T-cell (primary cell): ENCODE measurements at regions not wholly inside any gene's neighbourhood (a gene's known extent, or its start where the extent isn't known, plus 50 kb on each side); places are given as distances from the start of the nearest gene placed in this dataset.

Experiments
- ATAC-seq, 4 experiments: fragments of 200-7000 bp in 3 of 4; fragments of 150-1000 bp in 1 of 4; cut with Tn5 transposase; replicated peaks in 1 of 4; 1 replicate in 3 of 4; 2 replicates in 1 of 4; pipeline ENCODE4 v1.10.0; 2021; ENCODE audit warnings: moderate library complexity in 3 of 4, mild to moderate bottlenecking in 2 of 4, moderate number of reproducible peaks in 1 of 4
- CTCF ChIA-PET, 2 donors: fragments of 300-600 bp; sonication (Branson Sonifier 250); formaldehyde crosslinking; loops; one replicate each; lab custom pipeline; 2022; ENCODE audit warnings: antibody characterized with exemption in 2 of 2; lab: Charles Lee
- POLR2A ChIA-PET, 2 donors: fragments of 300-600 bp; sonication (Branson Sonifier 250); formaldehyde crosslinking; loops; one replicate each; lab custom pipeline; 2022; ENCODE audit warnings: antibody characterized with exemption in 2 of 2; lab: Charles Lee
- DNase-seq, 35 experiments: peaks; one replicate each; pipeline versions ENCODE4 v3.0.0 to v3.0.0-alpha.2; 2013 to 2023
- H3K27ac ChIP-seq: one replicate; pipeline ENCODE4 v1.5.1; 2013; ENCODE audit warnings: low read length
- H3K27me3 ChIP-seq, 2 experiments: replicated peaks in 1 of 2; 1 replicate in 1 of 2; 2 replicates in 1 of 2; pipeline versions ENCODE4 v1.6.1 to v1.7.0; 2013; ENCODE audit warnings: low read length in 1 of 2, mixed read lengths in 1 of 2; ENCODE audit not compliant: control insufficient read depth in 2 of 2, insufficient read depth in 2 of 2; ENCODE audit errors: extremely low read depth in 1 of 2
- H3K36me3 ChIP-seq, 2 donors: 1 replicate in 1 of 2; 2 replicates in 1 of 2; pipeline versions ENCODE4 v1.6.1 to v1.7.0; 2013; ENCODE audit warnings: low read length in 1 of 2; ENCODE audit not compliant: control insufficient read depth in 2 of 2, insufficient read depth in 1 of 2; ENCODE audit errors: extremely low read depth in 1 of 2
- H3K4me1 ChIP-seq, 2 experiments: 1 replicate in 1 of 2; 2 replicates in 1 of 2; pipeline versions ENCODE4 v1.6.1 to v1.7.0; 2013; ENCODE audit warnings: low read length in 2 of 2, mixed read lengths in 1 of 2; ENCODE audit not compliant: insufficient read depth in 2 of 2, control insufficient read depth in 1 of 2; ENCODE audit errors: extremely low read depth in 1 of 2
- H3K4me3 ChIP-seq, 2 donors: 1 replicate in 1 of 2; 2 replicates in 1 of 2; pipeline versions ENCODE4 v1.5.1 to v1.7.0; 2013; ENCODE audit warnings: mild to moderate bottlenecking in 2 of 2, low read length in 1 of 2, moderate library complexity in 1 of 2; ENCODE audit not compliant: control insufficient read depth in 1 of 2; ENCODE audit errors: extremely low read depth in 1 of 2
- H3K9me3 ChIP-seq: 2 replicates; pipeline ENCODE4 v1.7.0; 2013
- H3K27ac Mint-ChIP-seq, 2 donors: one replicate each; pipeline ENCODE4 v1.8.0; 2020 to 2021; ENCODE audit warnings: mild to moderate bottlenecking in 2 of 2, mixed read lengths in 2 of 2
- H3K27me3 Mint-ChIP-seq, 2 donors: one replicate each; pipeline ENCODE4 v1.8.0; 2021 to 2022; ENCODE audit warnings: mixed read lengths in 2 of 2
- H3K36me3 Mint-ChIP-seq: one replicate; pipeline ENCODE4 v1.8.0; 2021; ENCODE audit warnings: mixed read lengths
- H3K4me1 Mint-ChIP-seq, 3 donors: one replicate each; pipeline ENCODE4 v1.8.0; 2020 to 2022; ENCODE audit warnings: mixed read lengths in 3 of 3, mild to moderate bottlenecking in 1 of 3
- H3K4me3 Mint-ChIP-seq, 3 donors: one replicate each; pipeline ENCODE4 v1.8.0; 2020 to 2022; ENCODE audit warnings: mild to moderate bottlenecking in 3 of 3, mixed read lengths in 3 of 3, moderate library complexity in 3 of 3
- H3K9me3 Mint-ChIP-seq, 3 donors: one replicate each; pipeline ENCODE4 v1.8.0; 2020 to 2022; ENCODE audit warnings: mixed read lengths in 3 of 3
- WGBS: methylation state at CpG from one replicate; pipeline ENCODE4 v1.1.5; 2013; ENCODE audit warnings: missing lambda C conversion rate; ENCODE audit not compliant: insufficient coverage; 5-methylcytosine and 5-hydroxymethylcytosine counted together

DNA sequence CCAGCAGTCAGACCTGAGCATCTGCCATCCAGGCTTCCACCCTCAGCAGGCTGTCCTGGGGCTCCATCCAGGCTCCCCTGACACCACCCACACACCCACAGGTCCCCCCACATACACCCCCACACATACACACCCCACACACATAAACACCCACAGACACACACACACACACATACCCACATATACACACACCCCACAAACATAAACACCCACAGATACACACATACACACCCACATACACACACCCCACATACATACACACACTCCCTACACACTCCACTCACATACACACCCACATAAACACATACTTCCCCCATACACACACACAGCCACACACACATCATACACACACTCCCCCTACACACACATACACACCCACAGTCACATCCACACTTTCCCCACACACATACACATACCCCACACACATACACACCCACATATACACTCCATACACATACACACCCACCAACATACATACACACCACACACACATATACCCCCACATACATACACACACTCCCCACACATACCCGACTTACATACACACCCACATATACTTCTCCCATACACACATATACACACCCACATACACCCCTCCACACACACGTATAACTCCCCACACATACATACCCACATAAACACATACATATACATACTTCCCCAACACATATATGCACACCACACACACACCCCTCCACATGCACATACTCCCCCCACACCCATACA, 183.3 kb upstream of the ETAA1 start:
- ATAC-seq (peak in 1 of 4 experiments; percentile 19), DNase-seq (no peak)
- no peaks in the 10 kb centered on the region for H3K4me1 Mint-ChIP-seq
- Histone ChIP-seq H3K9me3 (no peaks in the 10 kb centered on the region), H3K27ac (no peak overlapping the region), H3K4me1 (no peaks in the 10 kb centered on the region), H3K27me3 (peaks cover 0 to 9% of the 10 kb centered on the region in 2 experiments), H3K4me3 (no peak overlapping the region), H3K36me3 (no peaks in the 10 kb centered on the region)
- POLR2A ChIA-PET: no interaction called here
- H3K9me3 Mint-ChIP-seq: peaks cover 5 to 9% (median 7%) of the 10 kb centered on the region in 3 donors
- H3K27me3 Mint-ChIP-seq: peaks cover 6 to 9% of the 10 kb centered on the region in 2 donors
- WGBS: 100% methylated on average over 2 of the region's 2 CpGs
- no peak overlapping the region for H3K27ac Mint-ChIP-seq
- no peak overlapping the region for H3K4me3 Mint-ChIP-seq
- H3K36me3 Mint-ChIP-seq: no peaks in the 10 kb centered on the region
- CTCF ChIA-PET: no interaction called here

DNA sequence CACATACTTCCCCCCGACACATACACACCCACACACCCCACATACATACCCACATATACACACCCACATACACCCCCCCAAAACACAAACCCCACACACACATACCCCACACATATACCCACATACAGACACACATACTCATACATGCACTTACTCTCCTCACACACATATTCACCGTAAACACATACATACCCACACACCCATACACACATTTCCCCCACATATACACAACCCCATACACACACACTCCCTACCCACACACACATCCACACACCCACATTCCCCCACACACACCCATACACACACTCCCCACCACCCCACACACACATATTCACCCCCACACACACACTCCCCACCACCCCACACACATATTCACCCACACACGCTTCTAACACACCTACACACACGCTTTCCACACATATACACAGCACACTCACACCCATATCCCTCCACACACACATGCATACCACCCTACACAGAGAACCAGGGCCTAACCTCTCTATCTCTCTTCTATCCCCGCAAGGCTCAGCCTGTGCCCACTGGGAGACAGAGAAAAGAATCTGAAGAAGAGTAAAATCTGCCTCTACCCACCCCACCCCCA, 182.4 kb upstream of the ETAA1 start:
- WGBS: 81% methylated on average over 4 of the region's 5 CpGs
- no peak overlapping the region for H3K4me3 ChIP-seq

DNA sequence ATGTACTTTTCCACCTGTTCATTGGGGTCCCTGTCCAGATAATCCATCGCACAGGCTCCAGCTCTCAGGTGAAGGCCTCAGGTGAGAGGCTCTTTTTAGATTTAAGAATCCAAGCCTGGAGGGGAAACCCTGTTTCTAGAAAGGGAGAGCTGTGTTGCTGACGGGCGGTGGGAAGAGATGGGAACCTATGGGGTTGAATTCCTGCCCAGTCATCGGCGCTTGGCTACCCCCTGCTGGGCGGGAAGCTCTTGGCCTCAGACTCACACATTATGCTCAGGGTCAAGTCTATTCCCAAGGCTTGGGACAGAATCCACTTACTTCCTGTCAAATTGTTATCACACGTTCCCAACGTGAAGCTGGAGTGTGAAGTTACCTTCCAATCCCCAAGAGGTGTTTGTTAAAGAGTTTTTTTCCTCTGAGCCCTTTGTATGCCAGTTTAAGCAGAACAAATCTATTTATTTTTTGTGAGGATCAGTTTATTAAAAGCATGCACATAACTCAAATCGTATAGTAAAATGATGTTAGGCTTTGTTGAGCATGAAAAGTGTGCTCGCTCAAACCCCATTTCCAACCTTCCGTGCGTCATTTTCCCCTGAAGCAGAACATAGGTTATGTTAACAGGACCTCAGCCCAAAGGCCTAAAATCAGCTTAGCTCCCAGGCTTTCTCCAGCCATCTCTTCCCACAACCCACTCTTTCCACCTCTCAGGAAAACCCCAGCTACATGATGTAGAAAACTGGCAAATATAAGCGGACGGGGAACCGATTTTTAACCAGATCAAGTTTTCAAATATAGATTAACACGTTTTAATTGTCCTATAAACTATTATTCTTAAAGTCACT, 181.7 kb upstream of the ETAA1 start:
- no peaks in the 10 kb centered on the region for H3K36me3 ChIP-seq
- no peak overlapping the region for H3K27ac Mint-ChIP-seq
- ChIA-PET CTCF (no interaction called here), POLR2A (no interaction called here)
- H3K9me3 ChIP-seq: no peaks in the 10 kb centered on the region
- ATAC-seq: no peak
- peaks cover 0 to 7% of the 10 kb centered on the region in 2 experiments for H3K27me3 ChIP-seq
- H3K27me3 Mint-ChIP-seq: peaks cover 6 to 9% of the 10 kb centered on the region in 2 donors
- no peaks in the 10 kb centered on the region for H3K36me3 Mint-ChIP-seq
- H3K9me3 Mint-ChIP-seq: peaks cover 5 to 9% (median 7%) of the 10 kb centered on the region in 3 donors
- no peaks in the 10 kb centered on the region for H3K4me1 ChIP-seq
- no peak overlapping the region for H3K27ac ChIP-seq
- no peaks in the 10 kb centered on the region for H3K4me1 Mint-ChIP-seq
- WGBS: 69% methylated on average over 7 of the region's 16 CpGs
- no peak for DNase-seq
- H3K4me3 ChIP-seq: no peak overlapping the region
- H3K4me3 Mint-ChIP-seq: no peak overlapping the region

More for the DNA sequence above, 182.4 kb upstream of the ETAA1 start:
- H3K27me3 ChIP-seq: peaks cover 0 to 9% of the 10 kb centered on the region in 2 experiments
- Mint-ChIP-seq H3K27me3 (peaks cover 6 to 9% of the 10 kb centered on the region in 2 donors), H3K36me3 (no peaks in the 10 kb centered on the region), H3K27ac (no peak overlapping the region), H3K4me1 (no peaks in the 10 kb centered on the region), H3K4me3 (no peak overlapping the region), H3K9me3 (peaks cover 5 to 9% (median 7%) of the 10 kb centered on the region in 3 donors)
- H3K27ac ChIP-seq: no peak overlapping the region
- DNase-seq: no peak
- H3K36me3 ChIP-seq: no peaks in the 10 kb centered on the region
- no peak for ATAC-seq
- POLR2A ChIA-PET: no interaction called here
- no peaks in the 10 kb centered on the region for H3K4me1 ChIP-seq
- CTCF ChIA-PET: no interaction called here
- no peaks in the 10 kb centered on the region for H3K9me3 ChIP-seq

DNA sequence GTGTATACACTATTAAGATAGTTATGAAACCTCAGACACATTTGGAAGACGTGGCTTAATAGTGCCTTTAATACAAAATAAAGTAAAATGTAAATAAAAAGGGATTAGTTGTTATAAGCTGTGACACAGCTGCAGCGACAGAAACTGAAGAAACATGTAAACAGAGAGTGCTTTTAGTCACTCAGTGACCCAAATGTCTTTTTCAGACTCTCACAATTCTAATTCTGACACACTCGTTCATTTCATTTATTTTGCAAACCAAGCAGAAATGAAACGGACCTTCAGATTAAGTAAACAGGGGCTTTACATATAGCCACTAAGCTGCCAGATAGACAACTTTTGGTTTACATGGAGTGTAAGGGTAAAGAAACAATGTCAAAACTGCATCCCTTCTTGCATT, 181.0 kb upstream of the ETAA1 start:
- Histone ChIP-seq H3K27me3 (peaks cover 0 to 7% of the 10 kb centered on the region in 2 experiments), H3K27ac (no peak overlapping the region), H3K36me3 (no peaks in the 10 kb centered on the region), H3K4me3 (no peak overlapping the region), H3K9me3 (no peaks in the 10 kb centered on the region), H3K4me1 (no peaks in the 10 kb centered on the region)
- Mint-ChIP-seq H3K4me3 (no peak overlapping the region), H3K9me3 (peaks cover 5 to 9% (median 7%) of the 10 kb centered on the region in 3 donors), H3K27me3 (peaks cover 6 to 9% of the 10 kb centered on the region in 2 donors), H3K27ac (no peak overlapping the region), H3K4me1 (no peaks in the 10 kb centered on the region), H3K36me3 (no peaks in the 10 kb centered on the region)
- POLR2A ChIA-PET: no interaction called here
- no CpG with 5 or more reads among the region's 4 CpGs for WGBS
- CTCF ChIA-PET: no interaction called here
- ATAC-seq (no peak), DNase-seq (no peak)

- no peaks in the 10 kb centered on the region for H3K4me1 ChIP-seq
- no peak overlapping the region for H3K27ac ChIP-seq
- CTCF ChIA-PET: no interaction called here
- POLR2A ChIA-PET: no interaction called here
- Mint-ChIP-seq H3K9me3 (peaks cover 5 to 9% (median 7%) of the 10 kb centered on the region in 3 donors), H3K36me3 (no peaks in the 10 kb centered on the region), H3K4me1 (no peaks in the 10 kb centered on the region), H3K4me3 (no peak overlapping the region), H3K27ac (no peak overlapping the region), H3K27me3 (peaks cover 6 to 9% of the 10 kb centered on the region in 2 donors)
- H3K4me3 ChIP-seq: no peak overlapping the region
- no CpG with 5 or more reads among the region's 1 CpG for WGBS
- peaks cover 0 to 7% of the 10 kb centered on the region in 2 experiments for H3K27me3 ChIP-seq
- ATAC-seq (no peak), DNase-seq (no peak)
- no peaks in the 10 kb centered on the region for H3K36me3 ChIP-seq
- H3K9me3 ChIP-seq: no peaks in the 10 kb centered on the region
Measured at GRCh38 chr2:67216881-67217280, 180.3 kb upstream of the ETAA1 start.

DNA sequence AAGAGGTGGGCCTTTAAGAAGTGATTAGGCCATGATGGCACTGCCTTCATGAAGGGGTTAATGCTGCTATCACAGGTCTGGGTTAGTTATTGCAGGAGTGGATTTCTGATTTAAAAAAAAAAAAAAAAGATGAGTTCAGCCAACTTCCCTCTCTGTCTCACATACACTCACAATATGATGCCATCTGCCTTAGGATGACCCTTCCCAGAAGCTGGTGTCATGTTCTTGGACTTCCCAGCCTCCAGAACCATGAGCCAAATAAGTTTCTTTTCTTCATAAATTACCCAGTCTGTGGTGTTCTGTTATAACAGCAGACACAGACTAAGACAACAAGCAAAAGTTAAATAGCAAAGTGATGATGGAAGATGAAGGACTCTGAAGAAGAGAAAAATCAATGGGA, 179.7 kb upstream of the ETAA1 start:
- Mint-ChIP-seq H3K36me3 (no peaks in the 10 kb centered on the region), H3K27me3 (peaks cover 6 to 9% of the 10 kb centered on the region in 2 donors), H3K27ac (no peak overlapping the region), H3K9me3 (peaks cover 5 to 9% (median 7%) of the 10 kb centered on the region in 3 donors), H3K4me3 (no peak overlapping the region), H3K4me1 (no peaks in the 10 kb centered on the region)
- H3K27ac ChIP-seq: no peak overlapping the region
- no peaks in the 10 kb centered on the region for H3K36me3 ChIP-seq
- no peak overlapping the region for H3K4me3 ChIP-seq
- DNase-seq (no peak), ATAC-seq (no peak)
- POLR2A ChIA-PET: no interaction called here
- H3K4me1 ChIP-seq: no peaks in the 10 kb centered on the region
- peaks cover 0 to 7% of the 10 kb centered on the region in 2 experiments for H3K27me3 ChIP-seq
- H3K9me3 ChIP-seq: no peaks in the 10 kb centered on the region
- CTCF ChIA-PET: no interaction called here
